Suprapubic skin (tissue), 4 donors: ENCODE measurements at regions not wholly inside any gene's neighbourhood (a gene's known extent, or its start where the extent isn't known, plus 50 kb on each side); places are given as distances from the start of the nearest gene placed in this dataset.
"Not testable (repeated sequence)": the region's sequence is repeated elsewhere in the genome, so short reads cannot be mapped to it uniquely, and the experiment has no call there.

ENCODE experiments used
- DNase-seq, 2 donors: peaks; one replicate each; pipeline ENCODE4 v3.0.0-alpha.2; 2019; ENCODE audit warnings: low spot score in 2 of 2
- H3K27ac ChIP-seq: fragments of 200-600 bp; sonication (generic); one replicate; pipeline ENCODE4 v1.5.1; 2019
- H3K27me3 ChIP-seq: fragments of 200-600 bp; sonication (generic); one replicate; pipeline ENCODE4 v1.5.1; 2019
- H3K36me3 ChIP-seq: fragments of 200-600 bp; sonication (generic); one replicate; pipeline ENCODE4 v1.5.1; 2019
- H3K4me1 ChIP-seq: fragments of 200-600 bp; sonication (generic); one replicate; pipeline ENCODE4 v1.5.1; 2019
- H3K4me3 ChIP-seq: fragments of 200-600 bp; sonication (generic); one replicate; pipeline ENCODE4 v1.5.1; 2019; ENCODE audit warnings: mild to moderate bottlenecking
- H3K9me3 ChIP-seq: fragments of 200-600 bp; sonication (generic); one replicate; pipeline ENCODE4 v1.5.1; 2019
- CTCF ChIP-seq, 2 donors: fragments of 200-600 bp in 1 of 2; fragments of 450-650 bp in 1 of 2; sonication (generic) in 1 of 2; IDR thresholded peaks; one replicate each; pipeline ENCODE4 v1.5.1; 2016 to 2019; ENCODE audit warnings: antibody characterized with exemption in 2 of 2, mild to moderate bottlenecking in 1 of 2, moderate library complexity in 1 of 2
- EP300 ChIP-seq: sonication (generic); formaldehyde crosslinking; IDR thresholded peaks from one replicate; pipeline ENCODE4 v1.6.1; 2017; ENCODE audit warnings: antibody characterized with exemption
- POLR2A ChIP-seq, 2 donors: fragments of 450-650 bp; IDR thresholded peaks; one replicate each; pipeline ENCODE4 v1.6.1; 2017; ENCODE audit warnings: antibody characterized with exemption in 2 of 2, mild to moderate bottlenecking in 2 of 2, moderate library complexity in 2 of 2
- POLR2AphosphoS5 ChIP-seq, 3 donors: sonication (generic); formaldehyde crosslinking; IDR thresholded peaks; one replicate each; pipeline ENCODE4 v1.6.1; 2017; ENCODE audit warnings: antibody characterized with exemption in 3 of 3
- WGBS: methylation state at CpG from one replicate; pipeline ENCODE4 v1.1.5; 2018; 5-methylcytosine and 5-hydroxymethylcytosine counted together

GRCh38 chr4:146054676-146055075, 116.1 kb upstream of the ZNF827 start:
- Histone ChIP-seq H3K36me3 (no peaks in the 10 kb centered on the region), H3K4me1 (no peaks in the 10 kb centered on the region), H3K9me3 (no peaks in the 10 kb centered on the region), H3K4me3 (no peak overlapping the region), H3K27me3 (no peaks in the 10 kb centered on the region), H3K27ac (no peak overlapping the region)
- no peak for DNase-seq
- TF ChIP-seq POLR2A (IDR thresholded peaks at IDR 0.05) = no peak
- TF ChIP-seq POLR2AphosphoS5 (IDR thresholded peaks at IDR 0.05) = no peak

GRCh38 chr4:146053891-146054290, 115.3 kb upstream of the ZNF827 start:
- no peak for DNase-seq
- Histone ChIP-seq H3K36me3 (no peaks in the 10 kb centered on the region), H3K27ac (no peak overlapping the region), H3K9me3 (no peaks in the 10 kb centered on the region), H3K4me3 (no peak overlapping the region), H3K27me3 (no peaks in the 10 kb centered on the region), H3K4me1 (no peaks in the 10 kb centered on the region)
- WGBS = 97% methylated on average over 1 of the region's 1 CpG
- TF ChIP-seq CTCF (IDR thresholded peaks at IDR 0.05) (no peak), EP300 (no peak), POLR2AphosphoS5 (IDR thresholded peaks at IDR 0.05) (no peak), POLR2A (IDR thresholded peaks at IDR 0.05) (no peak)

- no peak for DNase-seq
- TF ChIP-seq POLR2AphosphoS5 (IDR thresholded peaks at IDR 0.05) (no peak), POLR2A (IDR thresholded peaks at IDR 0.05) (no peak), EP300 (no peak), CTCF (IDR thresholded peaks at IDR 0.05) (no peak)
- H3K27ac ChIP-seq = no peak overlapping the region
- WGBS = 44% methylated on average over 3 of the region's 3 CpGs
- H3K36me3 ChIP-seq = no peaks in the 10 kb centered on the region
- no peaks in the 10 kb centered on the region for H3K4me1 ChIP-seq
- H3K9me3 ChIP-seq = no peaks in the 10 kb centered on the region
- no peaks in the 10 kb centered on the region for H3K27me3 ChIP-seq
- no peak overlapping the region for H3K4me3 ChIP-seq
Observed at GRCh38 chr4:146051728-146052391, 113.2 kb upstream of the ZNF827 start.

GRCh38 chr4:146051223-146051622, 112.6 kb upstream of the ZNF827 start:
- Histone ChIP-seq H3K36me3 (no peaks in the 10 kb centered on the region), H3K27ac (no peak overlapping the region), H3K9me3 (no peaks in the 10 kb centered on the region), H3K27me3 (no peaks in the 10 kb centered on the region), H3K4me3 (no peak overlapping the region), H3K4me1 (no peaks in the 10 kb centered on the region)
- TF ChIP-seq EP300 (no peak), CTCF (IDR thresholded peaks at IDR 0.05) (no peak), POLR2A (IDR thresholded peaks at IDR 0.05) (no peak), POLR2AphosphoS5 (IDR thresholded peaks at IDR 0.05) (no peak)
- no peak for DNase-seq

- DNase-seq = no peak
- Histone ChIP-seq H3K27me3 (no peaks in the 10 kb centered on the region), H3K36me3 (no peaks in the 10 kb centered on the region), H3K4me1 (no peaks in the 10 kb centered on the region), H3K27ac (no peak overlapping the region), H3K4me3 (no peak overlapping the region), H3K9me3 (no peaks in the 10 kb centered on the region)
- TF ChIP-seq POLR2A (IDR thresholded peaks at IDR 0.05) (no peak), EP300 (no peak), POLR2AphosphoS5 (IDR thresholded peaks at IDR 0.05) (no peak), CTCF (IDR thresholded peaks at IDR 0.05) (no peak)
- 83% methylated on average over 4 of the region's 4 CpGs for WGBS
Observed at GRCh38 chr4:146049802-146050201, 111.2 kb upstream of the ZNF827 start.

GRCh38 chr4:146047768-146048167, 109.1 kb upstream of the ZNF827 start:
- H3K27me3 ChIP-seq, H3K4me3 ChIP-seq, H3K36me3 ChIP-seq, H3K4me1 ChIP-seq, H3K27ac ChIP-seq, H3K9me3 ChIP-seq, DNase-seq: not testable (repeated sequence)
- WGBS = 85% methylated on average over 8 of the region's 8 CpGs
